Activated gamma-delta T cell treated with Interleukin-2 at 50 U/mL for 16 hours (primary cell): ENCODE measurements at regions not wholly inside any gene's neighbourhood (a gene's known extent, or its start where the extent isn't known, plus 50 kb on each side); places are given as distances from the start of the nearest gene placed in this dataset.
"Not testable (repeated sequence)": the region's sequence is repeated elsewhere in the genome, so short reads cannot be mapped to it uniquely, and the experiment has no call there.

ENCODE experiments used
- DNase-seq: peaks from one replicate; pipeline ENCODE4 v3.0.0-alpha.2; 2020

- DNase-seq = no peak
Measured at GRCh38 chr2:173550143-173550542, 195.5 kb downstream of the CDCA7 start.

DNA sequence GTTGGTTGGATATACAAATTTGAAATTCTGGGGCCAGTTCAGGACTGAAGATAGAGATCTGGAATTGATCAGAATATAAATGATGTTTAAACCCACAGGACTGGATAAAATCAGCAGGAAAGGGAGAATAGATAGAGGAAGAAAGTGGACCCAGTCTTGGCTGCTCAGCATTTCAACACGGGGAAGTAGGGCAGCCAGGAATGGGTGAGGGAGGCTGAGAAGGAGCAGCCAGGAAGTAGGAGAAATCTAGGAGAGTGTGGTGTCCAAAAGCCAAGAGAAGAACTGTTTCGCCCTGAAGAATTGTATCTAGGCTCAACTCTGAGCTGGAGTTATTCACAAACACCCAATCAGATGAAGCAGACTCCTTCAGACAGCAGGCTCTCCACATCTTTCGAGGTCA, 197.9 kb downstream of the CDCA7 start:
- no peak for DNase-seq

DNA sequence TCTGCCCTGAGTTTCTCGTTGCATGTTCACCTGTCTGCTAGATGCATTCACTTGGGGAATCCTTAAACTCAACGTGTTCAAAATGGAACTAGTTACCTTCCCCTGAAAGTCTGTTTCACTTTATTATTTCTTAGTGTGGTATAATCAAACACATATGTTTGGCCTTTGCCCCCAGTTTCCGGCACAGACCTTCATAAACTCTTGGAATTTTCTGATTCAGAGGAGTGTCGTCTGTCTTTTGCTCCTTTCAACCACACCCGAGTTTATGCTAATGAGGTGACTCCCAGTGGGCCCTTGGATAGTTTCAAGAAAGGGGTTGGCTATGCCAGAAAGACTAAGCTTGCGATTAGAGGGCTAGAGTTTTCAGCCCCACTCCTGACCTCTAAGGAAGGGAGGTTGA, 198.9 kb downstream of the CDCA7 start:
- DNase-seq = no peak

- DNase-seq = no peak
Measured at GRCh38 chr2:173555833-173556232, 201.2 kb downstream of the CDCA7 start.

DNA sequence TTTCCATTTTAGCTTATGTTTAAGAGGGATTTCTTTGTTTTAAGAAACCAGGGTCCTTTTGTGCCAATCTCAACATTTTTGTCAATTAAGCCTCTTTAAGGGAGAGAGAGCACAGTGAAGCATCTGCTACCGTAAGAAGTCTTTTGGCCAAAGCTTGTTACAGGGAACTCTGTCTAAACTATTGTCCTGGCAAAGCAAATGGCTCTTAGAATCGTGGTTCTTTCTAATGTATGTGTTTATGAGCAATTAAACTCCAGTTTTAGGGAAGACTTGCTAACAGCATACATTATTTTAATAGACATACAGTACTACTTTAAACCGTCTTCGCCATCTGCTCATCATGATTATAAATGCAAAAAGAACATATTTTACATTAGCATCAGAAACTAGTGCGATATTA, 202.1 kb downstream of the CDCA7 start:
- no peak for DNase-seq

- DNase-seq = no peak
Measured at GRCh38 chr2:173557497-173557896, 202.8 kb downstream of the CDCA7 start.

GRCh38 chr2:173567493-173567892, 212.8 kb downstream of the CDCA7 start:
- no peak for DNase-seq

- DNase-seq = no peak
Measured at GRCh38 chr2:173568054-173568453, 213.4 kb downstream of the CDCA7 start.

DNA sequence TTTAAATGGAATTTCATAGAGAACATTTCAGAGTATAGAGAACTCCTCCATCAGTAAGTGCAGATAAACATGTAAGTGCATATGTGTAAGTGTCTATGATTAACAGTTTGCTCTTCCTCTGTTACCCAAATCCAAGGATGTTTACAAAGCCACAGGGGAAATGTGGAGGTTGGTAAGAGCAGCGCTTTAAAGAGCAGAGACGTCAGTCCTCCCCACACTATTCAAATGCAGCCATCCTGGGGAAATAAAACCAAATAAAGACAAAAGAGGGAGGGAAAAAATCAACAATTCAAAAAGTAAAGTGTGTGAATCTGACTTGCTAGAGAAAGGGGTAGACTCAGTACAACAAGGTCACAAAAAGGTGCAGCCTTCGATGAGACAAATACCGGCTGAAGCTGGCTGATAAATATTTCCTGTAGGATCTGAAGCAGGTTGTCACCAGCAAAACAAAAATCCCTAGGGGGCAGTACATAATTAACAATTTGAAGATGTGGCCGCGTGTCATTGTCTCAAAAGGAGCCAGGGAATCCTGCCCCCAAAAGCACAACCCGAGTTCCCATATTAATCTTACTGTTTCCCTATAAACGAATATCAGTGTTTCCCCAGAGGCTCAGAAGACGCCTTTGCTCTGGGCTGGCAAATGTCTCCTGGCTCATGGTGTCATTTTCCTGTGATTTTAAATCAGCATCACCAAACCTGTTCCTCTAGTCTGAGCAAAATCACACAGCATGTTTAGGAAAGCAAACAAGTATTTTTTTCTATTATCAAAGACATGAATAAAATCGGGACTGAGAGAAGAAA, 216.5 kb downstream of the CDCA7 start:
- DNase-seq = no peak

- DNase-seq = no peak
Measured at GRCh38 chr2:173571887-173572680, 217.4 kb downstream of the CDCA7 start.

DNA sequence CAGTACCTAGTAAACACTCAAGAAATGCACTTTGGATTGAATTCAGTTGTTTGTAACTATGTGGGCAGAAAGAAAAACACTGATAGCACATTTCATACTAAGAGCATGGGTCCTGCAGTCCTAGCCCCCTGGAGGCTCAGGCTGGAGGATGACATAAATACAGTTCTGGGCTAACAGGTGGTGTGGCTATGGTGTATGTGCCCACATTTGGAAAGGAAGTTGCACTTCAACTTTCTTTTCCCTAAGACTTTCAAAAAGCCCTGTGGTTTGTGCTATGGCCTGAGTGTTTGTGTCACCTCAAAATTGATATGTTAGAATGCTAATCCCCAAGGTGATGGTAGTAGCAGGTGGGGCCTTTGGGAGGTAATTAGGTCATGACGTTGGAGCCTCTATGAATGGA, 218.2 kb downstream of the CDCA7 start:
- no peak for DNase-seq

DNA sequence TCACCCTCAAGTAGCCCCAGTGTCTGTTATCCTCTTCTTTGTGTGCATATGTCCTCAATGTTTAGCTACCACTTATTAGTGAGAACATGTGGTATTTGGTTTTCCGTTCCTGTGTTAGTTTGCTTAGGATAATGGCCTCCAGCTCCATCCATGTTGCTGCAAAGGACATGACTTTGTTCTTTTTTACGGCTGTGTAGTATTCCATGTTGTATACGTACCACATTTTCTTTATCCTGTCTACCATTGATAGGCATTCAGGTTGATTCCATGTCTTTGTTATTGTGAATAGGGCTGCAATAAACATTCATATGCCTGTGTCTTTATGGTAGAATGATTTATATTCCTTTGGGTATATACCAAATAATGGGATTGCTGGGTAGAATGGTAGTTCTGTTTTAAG, 219.1 kb downstream of the CDCA7 start:
- DNase-seq = not testable (repeated sequence)

- no peak for DNase-seq
Measured at GRCh38 chr2:173574324-173575112, 219.8 kb downstream of the CDCA7 start.

DNA sequence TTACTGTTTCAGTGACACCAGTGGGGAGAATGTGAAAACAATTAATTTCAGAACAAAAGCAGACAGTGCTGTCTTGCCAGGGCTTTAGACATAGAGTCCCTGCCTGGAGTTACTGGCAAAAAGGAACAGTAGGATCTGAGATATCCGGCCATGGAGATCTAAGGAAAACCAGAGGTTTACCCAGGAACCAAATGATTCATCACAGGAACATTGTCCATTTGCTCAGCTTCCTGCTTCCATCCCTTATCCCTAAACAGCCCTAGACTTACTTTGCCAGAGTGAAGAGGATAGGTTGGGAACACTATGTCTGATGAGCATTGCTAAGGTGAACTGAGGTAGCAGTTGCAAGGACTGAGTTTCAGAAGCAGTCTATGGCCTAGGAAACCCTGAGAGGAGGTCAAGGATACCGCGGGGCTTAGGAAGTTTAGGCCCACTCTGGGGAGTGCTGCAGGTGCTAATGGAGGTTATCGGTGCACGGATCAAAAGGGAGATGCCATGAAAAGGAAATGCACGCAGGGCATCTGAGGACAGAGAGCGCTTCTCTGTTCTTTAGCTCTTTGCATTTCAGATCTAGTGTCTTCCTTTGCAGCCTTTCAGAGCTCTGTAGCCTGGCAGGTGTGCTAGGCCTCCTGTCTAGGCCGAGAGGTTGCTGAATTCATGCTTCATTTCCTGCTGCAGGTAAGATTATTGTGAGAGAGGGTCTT, 223.9 kb downstream of the CDCA7 start:
- DNase-seq = no peak

GRCh38 chr2:173580351-173580750, 225.7 kb downstream of the CDCA7 start:
- no peak for DNase-seq

DNA sequence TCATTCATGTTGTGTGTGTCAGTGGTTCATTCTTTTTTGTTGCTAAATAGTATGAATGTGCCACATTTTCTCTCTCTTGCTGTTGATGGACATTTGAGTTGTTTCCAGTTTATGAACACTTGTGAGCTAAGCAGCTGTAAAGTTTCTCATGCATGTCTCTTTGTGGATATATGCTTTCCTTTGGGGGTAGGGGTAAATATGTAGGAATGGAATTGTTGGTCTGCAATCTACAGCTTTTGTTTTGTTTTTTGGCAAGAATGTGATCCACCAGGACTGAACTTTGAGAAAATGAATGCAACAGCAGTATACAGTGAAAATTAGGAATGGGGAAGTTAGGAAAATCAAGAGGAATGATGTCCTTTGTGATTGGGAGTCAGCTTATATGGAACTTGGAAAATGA, 226.3 kb downstream of the CDCA7 start:
- DNase-seq = no peak

GRCh38 chr2:173583196-173583595, 228.5 kb downstream of the CDCA7 start:
- no peak for DNase-seq

- no peak for DNase-seq
Measured at GRCh38 chr2:173584000-173584399, 229.3 kb downstream of the CDCA7 start.

DNA sequence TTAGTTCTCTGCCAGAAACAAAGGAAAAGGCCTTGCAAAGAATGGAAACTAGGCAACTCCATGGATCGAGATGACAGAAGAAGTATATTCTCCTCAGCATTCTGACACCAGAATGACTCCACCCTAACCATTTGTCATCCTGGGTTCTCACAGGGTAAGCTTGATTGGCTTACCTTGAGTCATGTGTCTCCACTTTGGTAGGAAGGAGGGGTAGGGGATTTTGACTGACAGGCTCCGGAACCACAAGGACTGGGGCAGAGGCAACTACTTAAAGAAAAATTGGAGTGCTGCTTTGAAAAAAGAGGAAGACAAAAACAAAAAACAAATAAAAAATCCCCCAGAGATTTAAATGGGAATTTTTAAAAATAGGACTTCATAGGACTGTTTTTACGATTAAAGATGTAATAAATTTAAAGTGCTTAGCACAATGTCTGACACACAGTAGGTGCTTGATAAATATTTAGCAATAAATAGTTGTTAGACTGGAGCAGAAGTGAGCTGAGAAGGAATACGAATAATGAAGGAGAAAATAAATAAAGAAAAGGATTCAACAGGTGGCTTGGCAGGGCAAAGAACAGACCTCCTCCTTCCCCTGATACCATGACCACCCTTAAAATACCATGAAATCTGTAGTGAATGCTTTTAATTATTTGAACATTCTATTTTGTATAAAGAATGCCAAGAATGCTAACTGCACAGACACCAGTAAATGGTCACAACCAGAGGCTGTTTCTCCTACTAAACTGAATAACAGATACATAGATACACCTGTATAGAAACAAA, 230.2 kb downstream of the CDCA7 start:
- DNase-seq = no peak

GRCh38 chr2:173588931-173589369, 234.3 kb downstream of the CDCA7 start:
- DNase-seq = no peak

DNA sequence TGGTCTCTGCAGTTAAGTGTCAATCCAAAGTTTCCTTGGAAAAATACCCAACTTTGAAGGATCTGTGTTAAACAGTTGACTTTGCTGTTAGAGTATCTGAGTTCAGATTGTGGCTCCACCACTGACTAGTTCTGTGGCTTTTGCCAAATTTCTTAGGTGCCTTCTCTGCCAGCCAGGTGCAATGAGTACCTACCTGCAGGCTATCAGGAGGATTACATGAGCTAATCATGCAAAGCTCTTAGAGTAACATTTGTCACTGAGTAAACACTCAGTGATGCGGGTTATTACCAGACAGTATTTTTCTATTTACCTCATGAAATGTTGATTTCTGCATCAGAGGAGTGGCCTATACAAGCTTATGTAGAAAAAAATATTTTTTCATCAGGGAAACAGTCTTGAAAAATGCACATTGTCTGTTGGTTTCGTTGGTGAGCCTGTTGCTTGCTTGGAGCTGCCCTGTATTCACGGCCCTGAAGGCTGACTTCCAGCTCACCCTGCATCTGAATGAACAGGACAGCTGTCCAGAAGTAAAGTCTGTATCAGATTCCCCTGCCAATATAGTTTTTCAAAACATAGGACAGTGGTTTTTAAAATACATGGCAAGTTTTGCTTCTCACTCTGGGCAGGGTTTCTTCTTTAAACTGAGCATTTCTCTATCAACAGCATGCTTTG, 235.1 kb downstream of the CDCA7 start:
- DNase-seq = no peak
